Esophagus squamous epithelium (tissue), 4 donors: ENCODE measurements at regions not wholly inside any gene's neighbourhood (a gene's known extent, or its start where the extent isn't known, plus 50 kb on each side); places are given as distances from the start of the nearest gene placed in this dataset.

Experiments used
- CTCF ChIP-seq, 6 experiments: fragments of 450-650 bp in 4 of 6; fragments of 200-600 bp in 2 of 6; sonication (generic) in 2 of 6; IDR thresholded peaks; one replicate each; pipeline ENCODE4 v1.5.1; 2016 to 2019; ENCODE audit warnings: antibody characterized with exemption in 6 of 6, mild to moderate bottlenecking in 4 of 6, moderate library complexity in 4 of 6
- POLR2A ChIP-seq, 4 donors: fragments of 450-650 bp; IDR thresholded peaks; one replicate each; pipeline ENCODE4 v1.6.1; 2017; ENCODE audit warnings: antibody characterized with exemption in 4 of 4, mild to moderate bottlenecking in 4 of 4, moderate library complexity in 3 of 4

- TF ChIP-seq POLR2A (IDR thresholded peaks at IDR 0.05): no peak
- no peak for TF ChIP-seq CTCF (IDR thresholded peaks at IDR 0.05)
These were observed 451.6 kb downstream of the UTRN start for GRCh38 chr6:144736763-144737162.
